Ascending aorta (tissue), 2 donors: ENCODE measurements at regions not wholly inside any gene's neighbourhood (a gene's known extent, or its start where the extent isn't known, plus 50 kb on each side); places are given as distances from the start of the nearest gene placed in this dataset.
"Not testable (repeated sequence)": the region's sequence is repeated elsewhere in the genome, so short reads cannot be mapped to it uniquely, and the experiment has no call there.

Experiments
- DNase-seq, 2 donors: peaks; one replicate each; pipeline ENCODE4 v3.0.0-alpha.2; 2019; ENCODE audit warnings: low spot score in 2 of 2
- H3K27ac ChIP-seq, 2 donors: fragments of 200-600 bp; sonication (generic); one replicate each; pipeline ENCODE4 v1.5.1; 2016 to 2017; ENCODE audit warnings: mild to moderate bottlenecking in 1 of 2
- H3K27me3 ChIP-seq: fragments of 200-600 bp; sonication (generic); one replicate; pipeline ENCODE4 v1.5.1; 2017
- H3K36me3 ChIP-seq, 2 donors: fragments of 200-600 bp; sonication (generic); one replicate each; pipeline ENCODE4 v1.5.1; 2016
- H3K4me1 ChIP-seq, 2 donors: fragments of 200-600 bp; sonication (generic); one replicate each; pipeline ENCODE4 v1.5.1; 2016 to 2017; ENCODE audit warnings: mild to moderate bottlenecking in 1 of 2
- H3K4me3 ChIP-seq, 2 donors: fragments of 200-600 bp; sonication (generic); one replicate each; pipeline ENCODE4 v1.5.1; 2016 to 2017; ENCODE audit warnings: mild to moderate bottlenecking in 1 of 2
- H3K9me3 ChIP-seq, 2 donors: fragments of 200-600 bp; sonication (generic); one replicate each; pipeline ENCODE4 v1.5.1; 2016
- CTCF ChIP-seq, 3 experiments: fragments of 200-600 bp in 2 of 3; fragments of 450-650 bp in 1 of 3; sonication (generic) in 2 of 3; IDR thresholded peaks; one replicate each; pipeline ENCODE4 v1.5.1; 2016 to 2019; ENCODE audit warnings: antibody characterized with exemption in 3 of 3, mild to moderate bottlenecking in 1 of 3, moderate library complexity in 1 of 3
- intact Hi-C: fragments of 100-400 bp; cut with DNase I; formaldehyde crosslinking; loops from one replicate; pipeline ENCODE4 v1.15.1; 2023

DNA sequence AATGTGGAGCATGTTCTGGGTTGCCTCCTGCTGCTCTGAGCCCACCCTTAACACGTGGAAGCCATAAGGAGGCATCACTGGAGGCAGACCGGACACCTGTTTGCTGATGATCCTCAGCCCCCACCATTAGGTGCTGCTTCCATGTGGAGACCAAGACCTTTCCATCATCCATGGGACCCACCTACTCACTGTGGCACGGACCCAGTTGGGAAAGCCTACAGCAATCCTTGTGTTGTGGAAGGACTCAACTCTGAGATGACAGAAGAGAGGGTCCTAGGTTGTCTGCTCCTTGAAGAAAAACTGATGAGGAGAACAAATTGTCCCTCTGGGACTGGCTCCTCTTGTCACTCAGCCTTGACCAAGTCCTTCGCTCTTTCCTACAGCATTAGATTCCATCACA, 86.5 kb upstream of the RAB12 start:
- H3K27me3 ChIP-seq: no peaks in the 10 kb centered on the region
- intact Hi-C loops: no loop called here
- no peak overlapping the region for H3K4me3 ChIP-seq
- H3K36me3 ChIP-seq: no peaks in the 10 kb centered on the region
- H3K9me3 ChIP-seq: no peaks in the 10 kb centered on the region
- H3K27ac ChIP-seq: no peak overlapping the region
- TF ChIP-seq CTCF (IDR thresholded peaks at IDR 0.05): no peak
- no peaks in the 10 kb centered on the region for H3K4me1 ChIP-seq
- no peak for DNase-seq

DNA sequence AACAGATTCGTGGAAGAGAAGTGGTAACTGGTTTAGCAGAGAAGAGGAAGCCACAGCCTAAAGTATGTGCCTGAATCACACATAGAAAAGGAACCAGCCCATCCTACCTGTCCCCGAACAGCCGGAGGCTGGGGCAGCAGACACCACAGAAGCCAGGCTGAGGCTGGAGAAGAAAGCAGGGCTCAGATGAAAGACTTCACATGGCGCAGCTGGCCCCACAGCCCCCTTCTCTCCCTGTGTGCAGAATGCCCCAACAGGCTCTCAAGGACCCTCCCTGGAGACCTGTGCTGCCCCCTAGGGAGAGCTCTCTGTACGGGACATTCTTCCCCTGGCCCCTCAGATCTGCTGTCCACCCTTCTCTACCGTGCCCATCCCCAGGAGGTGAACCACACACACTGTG, 83.5 kb upstream of the RAB12 start:
- intact Hi-C loops: no loop called here
- Histone ChIP-seq H3K9me3 (peaks cover 0 to 5% of the 10 kb centered on the region in 2 donors), H3K36me3 (no peaks in the 10 kb centered on the region), H3K27ac (no peak overlapping the region), H3K4me3 (no peak overlapping the region), H3K4me1 (no peaks in the 10 kb centered on the region), H3K27me3 (no peaks in the 10 kb centered on the region)
- TF ChIP-seq CTCF (IDR thresholded peaks at IDR 0.05): no peak
- no peak for DNase-seq

GRCh38 chr18:8526332-8526731, 82.9 kb upstream of the RAB12 start:
- Histone ChIP-seq H3K4me3 (no peak overlapping the region), H3K9me3 (peaks cover 0 to 12% of the 10 kb centered on the region in 2 donors), H3K4me1 (no peaks in the 10 kb centered on the region), H3K36me3 (no peaks in the 10 kb centered on the region), H3K27ac (no peak overlapping the region), H3K27me3 (no peaks in the 10 kb centered on the region)
- no peak for TF ChIP-seq CTCF (IDR thresholded peaks at IDR 0.05)
- intact Hi-C loops: no loop called here
- DNase-seq: no peak

- Histone ChIP-seq H3K36me3 (no peaks in the 10 kb centered on the region), H3K27me3 (no peaks in the 10 kb centered on the region), H3K27ac (no peak overlapping the region), H3K9me3 (peaks cover 0 to 22% of the 10 kb centered on the region in 2 donors), H3K4me3 (no peak overlapping the region), H3K4me1 (no peaks in the 10 kb centered on the region)
- TF ChIP-seq CTCF (IDR thresholded peaks at IDR 0.05): no peak
- intact Hi-C loops: no loop called here
- no peak for DNase-seq
These were observed 79.6 kb upstream of the RAB12 start for GRCh38 chr18:8529609-8530008.

- DNase-seq, H3K27ac ChIP-seq, H3K4me3 ChIP-seq, intact Hi-C loops, H3K27me3 ChIP-seq, H3K36me3 ChIP-seq, H3K4me1 ChIP-seq: not testable (repeated sequence)
- peaks cover 0 to 22% of the 10 kb centered on the region in 2 donors for H3K9me3 ChIP-seq
These were observed 78.2 kb upstream of the RAB12 start for GRCh38 chr18:8531084-8531483.

- no peak for TF ChIP-seq CTCF (IDR thresholded peaks at IDR 0.05)
- DNase-seq: no peak
- Histone ChIP-seq H3K4me1 (no peaks in the 10 kb centered on the region), H3K4me3 (no peak overlapping the region), H3K27ac (no peak overlapping the region), H3K27me3 (no peaks in the 10 kb centered on the region), H3K9me3 (peaks cover 0 to 11% of the 10 kb centered on the region in 2 donors), H3K36me3 (no peaks in the 10 kb centered on the region)
- intact Hi-C loops: no loop called here
These were observed 73.0 kb upstream of the RAB12 start for GRCh38 chr18:8536231-8536630.
